Vagina (tissue), 2 donors: ENCODE measurements at regions not wholly inside any gene's neighbourhood (a gene's known extent, or its start where the extent isn't known, plus 50 kb on each side); places are given as distances from the start of the nearest gene placed in this dataset.

Source experiments
- POLR2AphosphoS5 ChIP-seq, 2 donors: sonication (generic); formaldehyde crosslinking; IDR thresholded peaks; one replicate each; pipeline ENCODE4 v1.9.0; 2017; ENCODE audit warnings: antibody characterized with exemption in 2 of 2, mild to moderate bottlenecking in 2 of 2, low read depth in 1 of 2; ENCODE audit not compliant: insufficient read depth in 1 of 2
- TF ChIP-seq, protein P1 (sequence below), 3 experiments: fragments of 450-650 bp in 2 of 3; fragments of 200-600 bp in 1 of 3; sonication (generic) in 1 of 3; IDR thresholded peaks; one replicate each; pipeline ENCODE4 v1.5.1; 2017 to 2019; ENCODE audit warnings: antibody characterized with exemption in 3 of 3, mild to moderate bottlenecking in 2 of 3, moderate library complexity in 2 of 3

DNA sequence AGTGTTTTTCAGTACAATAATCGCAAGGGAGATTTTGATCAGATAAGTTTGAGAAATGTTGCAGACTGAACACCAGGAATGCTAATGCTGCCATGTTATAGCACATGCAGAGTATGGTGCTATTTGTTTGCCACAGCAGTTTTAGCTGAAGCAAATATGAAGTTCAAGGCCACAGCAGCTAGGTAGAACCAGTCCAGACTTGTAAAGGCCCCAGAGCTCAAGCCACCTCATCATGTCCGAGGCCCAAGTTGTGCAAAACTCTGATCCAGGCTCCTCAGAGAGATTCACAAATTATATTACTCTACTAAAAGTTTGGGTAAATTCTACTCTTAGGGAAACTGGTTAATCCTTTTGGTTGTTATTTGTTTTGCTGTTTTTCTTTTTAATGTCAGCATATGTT is 2702.6 kb downstream of the PCDH9 start:
- TF ChIP-seq, protein P1, sequence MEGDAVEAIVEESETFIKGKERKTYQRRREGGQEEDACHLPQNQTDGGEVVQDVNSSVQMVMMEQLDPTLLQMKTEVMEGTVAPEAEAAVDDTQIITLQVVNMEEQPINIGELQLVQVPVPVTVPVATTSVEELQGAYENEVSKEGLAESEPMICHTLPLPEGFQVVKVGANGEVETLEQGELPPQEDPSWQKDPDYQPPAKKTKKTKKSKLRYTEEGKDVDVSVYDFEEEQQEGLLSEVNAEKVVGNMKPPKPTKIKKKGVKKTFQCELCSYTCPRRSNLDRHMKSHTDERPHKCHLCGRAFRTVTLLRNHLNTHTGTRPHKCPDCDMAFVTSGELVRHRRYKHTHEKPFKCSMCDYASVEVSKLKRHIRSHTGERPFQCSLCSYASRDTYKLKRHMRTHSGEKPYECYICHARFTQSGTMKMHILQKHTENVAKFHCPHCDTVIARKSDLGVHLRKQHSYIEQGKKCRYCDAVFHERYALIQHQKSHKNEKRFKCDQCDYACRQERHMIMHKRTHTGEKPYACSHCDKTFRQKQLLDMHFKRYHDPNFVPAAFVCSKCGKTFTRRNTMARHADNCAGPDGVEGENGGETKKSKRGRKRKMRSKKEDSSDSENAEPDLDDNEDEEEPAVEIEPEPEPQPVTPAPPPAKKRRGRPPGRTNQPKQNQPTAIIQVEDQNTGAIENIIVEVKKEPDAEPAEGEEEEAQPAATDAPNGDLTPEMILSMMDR (IDR thresholded peaks at IDR 0.05), result no peak
- TF ChIP-seq POLR2AphosphoS5 (IDR thresholded peaks at IDR 0.05; ENCODE audit: insufficient read depth in 1 of 2, low read depth in 1 of 2), result no peak
